Esophagus squamous epithelium (tissue), 5 donors: ENCODE measurements at regions not wholly inside any gene's neighbourhood (a gene's known extent, or its start where the extent isn't known, plus 50 kb on each side); places are given as distances from the start of the nearest gene placed in this dataset.
A peak's percentile ranks its signal among the peaks of the same experiment; 100 is the strongest.

Experiments
- DNase-seq: peaks from one replicate; lab custom pipeline; 2025; lab: John Stamatoyannopoulos, UW
- H3K27ac ChIP-seq, 4 donors: fragments of 200-600 bp; sonication (generic); one replicate each; pipeline ENCODE4 v1.5.1; 2016 to 2019; ENCODE audit warnings: mild to moderate bottlenecking in 1 of 4
- H3K27me3 ChIP-seq, 4 donors: fragments of 200-600 bp; sonication (generic); 1 replicate in 3 of 4; 2 replicates in 1 of 4; pipeline versions ENCODE4 v1.5.1 to v1.6.0; 2017 to 2021; ENCODE audit warnings: antibody characterized with exemption in 1 of 4
- H3K36me3 ChIP-seq, 3 donors: fragments of 200-600 bp; sonication (generic); one replicate each; pipeline ENCODE4 v1.5.1; 2016 to 2019
- H3K4me1 ChIP-seq, 3 donors: fragments of 200-600 bp; sonication (generic); one replicate each; pipeline ENCODE4 v1.5.1; 2017 to 2019
- H3K4me3 ChIP-seq, 4 donors: fragments of 200-600 bp; sonication (generic); 1 replicate in 3 of 4; 2 replicates in 1 of 4; pipeline ENCODE4 v1.5.1; 2016 to 2019; ENCODE audit warnings: mild to moderate bottlenecking in 2 of 4, moderate library complexity in 1 of 4
- H3K9me3 ChIP-seq, 3 donors: fragments of 200-600 bp; sonication (generic); one replicate each; pipeline ENCODE4 v1.5.1; 2016 to 2019
- POLR2A ChIP-seq, 4 donors: fragments of 450-650 bp; IDR thresholded peaks; one replicate each; pipeline ENCODE4 v1.6.1; 2017; ENCODE audit warnings: antibody characterized with exemption in 4 of 4, mild to moderate bottlenecking in 4 of 4, moderate library complexity in 3 of 4
- WGBS, 2 donors: methylation state at CpG; one replicate each; pipeline ENCODE4 v1.1.5; 2018; 5-methylcytosine and 5-hydroxymethylcytosine counted together
- intact Hi-C: fragments of 100-400 bp; cut with DNase I; formaldehyde crosslinking; loops from one replicate; pipeline ENCODE4 v1.15.0; 2022
- TF ChIP-seq, protein P1 (sequence below), 6 experiments: fragments of 450-650 bp in 4 of 6; fragments of 200-600 bp in 2 of 6; sonication (generic) in 2 of 6; IDR thresholded peaks; one replicate each; pipeline ENCODE4 v1.5.1; 2016 to 2019; ENCODE audit warnings: antibody characterized with exemption in 6 of 6, mild to moderate bottlenecking in 4 of 6, moderate library complexity in 4 of 6
- donor health status: DM: yes; HTN: yes; CAD: no.

DNA sequence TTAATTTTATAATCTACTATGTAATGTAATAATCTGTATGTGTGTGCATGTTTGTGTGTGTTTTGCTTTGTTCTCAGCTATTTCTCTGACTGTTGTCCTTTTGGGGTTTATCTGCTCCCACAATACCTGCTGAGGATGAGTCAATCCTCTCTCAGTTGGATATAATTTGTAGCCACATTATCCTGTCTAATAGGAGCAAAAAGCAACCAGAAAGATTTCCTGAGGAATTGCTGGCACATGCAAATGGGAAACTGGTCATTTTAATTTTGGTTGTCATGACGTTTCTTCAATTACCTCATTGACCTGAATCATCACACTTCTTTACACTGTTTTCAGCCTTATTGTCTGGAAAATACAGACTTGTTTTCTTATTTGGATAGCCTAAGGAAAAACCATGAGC lies 488.4 kb downstream of the KLF5 start:
- H3K27ac ChIP-seq, result peak overlapping the region in 1 of 4 donors; percentile 40
- intact Hi-C loops, result no loop called here
- DNase-seq, result no peak

DNA sequence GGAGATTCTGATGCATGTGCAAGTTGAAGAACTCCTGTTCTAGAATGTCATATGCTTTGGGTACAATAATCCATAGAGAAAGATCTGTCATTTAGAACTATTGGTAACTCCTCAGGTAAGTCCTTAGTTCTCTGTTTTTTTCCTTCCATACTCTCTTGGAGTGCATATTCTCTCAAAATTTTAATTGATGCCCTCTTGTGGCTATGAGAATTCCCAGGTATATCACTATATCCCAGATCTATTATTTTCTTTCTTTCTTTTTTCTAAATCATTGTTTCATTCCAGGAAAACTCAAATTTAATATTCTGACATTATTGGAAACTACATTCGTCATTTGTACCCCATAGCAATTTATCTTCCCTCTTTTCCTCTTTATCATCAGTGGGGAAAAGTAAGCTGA lies 485.4 kb downstream of the KLF5 start:
- Histone ChIP-seq H3K4me1 (peaks cover 0 to 48% (median 4%) of the 10 kb centered on the region in 3 donors), H3K27me3 (no peaks in the 10 kb centered on the region), H3K9me3 (no peaks in the 10 kb centered on the region), H3K36me3 (no peaks in the 10 kb centered on the region), H3K4me3 (no peak overlapping the region), H3K27ac (no peak overlapping the region)
- 88 to 89% methylated on average over 1 of the region's 1 CpG for WGBS, 2 donors
- intact Hi-C loops, result no loop called here
- no peak for DNase-seq
- no peak for TF ChIP-seq POLR2A (IDR thresholded peaks at IDR 0.05)
- TF ChIP-seq, protein P1, sequence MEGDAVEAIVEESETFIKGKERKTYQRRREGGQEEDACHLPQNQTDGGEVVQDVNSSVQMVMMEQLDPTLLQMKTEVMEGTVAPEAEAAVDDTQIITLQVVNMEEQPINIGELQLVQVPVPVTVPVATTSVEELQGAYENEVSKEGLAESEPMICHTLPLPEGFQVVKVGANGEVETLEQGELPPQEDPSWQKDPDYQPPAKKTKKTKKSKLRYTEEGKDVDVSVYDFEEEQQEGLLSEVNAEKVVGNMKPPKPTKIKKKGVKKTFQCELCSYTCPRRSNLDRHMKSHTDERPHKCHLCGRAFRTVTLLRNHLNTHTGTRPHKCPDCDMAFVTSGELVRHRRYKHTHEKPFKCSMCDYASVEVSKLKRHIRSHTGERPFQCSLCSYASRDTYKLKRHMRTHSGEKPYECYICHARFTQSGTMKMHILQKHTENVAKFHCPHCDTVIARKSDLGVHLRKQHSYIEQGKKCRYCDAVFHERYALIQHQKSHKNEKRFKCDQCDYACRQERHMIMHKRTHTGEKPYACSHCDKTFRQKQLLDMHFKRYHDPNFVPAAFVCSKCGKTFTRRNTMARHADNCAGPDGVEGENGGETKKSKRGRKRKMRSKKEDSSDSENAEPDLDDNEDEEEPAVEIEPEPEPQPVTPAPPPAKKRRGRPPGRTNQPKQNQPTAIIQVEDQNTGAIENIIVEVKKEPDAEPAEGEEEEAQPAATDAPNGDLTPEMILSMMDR (IDR thresholded peaks at IDR 0.05), result peak in 2 of 6 experiments; percentile 16 to 24

More for the DNA sequence above, 488.4 kb downstream of the KLF5 start:
- Histone ChIP-seq H3K9me3 (no peaks in the 10 kb centered on the region), H3K27me3 (no peaks in the 10 kb centered on the region), H3K4me3 (no peak overlapping the region), H3K36me3 (no peaks in the 10 kb centered on the region), H3K4me1 (peaks cover 0 to 43% (median under 1%) of the 10 kb centered on the region in 3 donors)
- no peak for TF ChIP-seq POLR2A (IDR thresholded peaks at IDR 0.05)
- TF ChIP-seq, protein P1 (IDR thresholded peaks at IDR 0.05), result no peak
- 21 to 47% methylated on average over 1 of the region's 1 CpG for WGBS, 2 donors

DNA sequence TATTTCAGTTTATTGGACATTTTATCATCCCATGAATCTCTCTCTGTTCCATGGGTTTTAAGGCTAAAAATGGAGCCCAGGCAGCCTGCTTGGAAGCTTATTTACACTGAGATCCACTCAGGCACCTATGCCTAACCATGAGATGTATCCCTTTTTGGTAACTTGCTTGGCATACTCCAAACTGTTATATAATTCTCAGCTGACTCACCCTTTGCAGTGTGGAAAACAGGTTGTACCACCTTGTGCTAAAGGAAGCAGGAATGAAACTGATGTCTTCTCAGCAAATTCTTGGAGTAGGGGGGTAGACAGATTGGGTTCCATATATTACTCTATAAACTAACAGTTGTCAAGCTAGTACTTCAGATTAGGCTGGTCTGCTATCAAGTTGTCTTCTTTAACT lies 483.6 kb downstream of the KLF5 start:
- peak overlapping the region in 3 of 4 donors; percentile 48 to 81 (median 70) for H3K27ac ChIP-seq

DNA sequence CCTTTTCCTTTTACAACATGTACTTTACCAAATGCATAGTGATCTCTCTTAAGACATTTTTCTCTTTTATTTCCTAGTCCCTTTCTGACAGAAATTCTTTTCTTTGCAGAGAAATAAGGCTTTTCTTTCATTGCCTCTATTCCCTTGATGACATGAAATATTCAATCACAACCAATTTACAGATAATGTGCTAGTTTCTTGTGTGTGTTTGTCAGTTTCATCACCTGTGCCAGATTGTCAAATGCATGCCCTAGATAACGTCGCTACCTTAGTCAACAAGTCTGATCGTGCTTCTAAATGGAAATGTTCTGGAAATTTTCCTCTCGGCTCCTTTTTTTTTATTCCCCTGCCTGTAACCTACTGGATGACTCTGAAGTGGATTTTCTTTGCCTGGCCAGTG lies 478.1 kb downstream of the KLF5 start:
- H3K4me3 ChIP-seq, result no peak overlapping the region
- 37 to 47% methylated on average over 4 of the region's 4 CpGs for WGBS, 2 donors
- H3K4me1 ChIP-seq, result peaks cover 0 to 47% (median 4%) of the 10 kb centered on the region in 3 donors

More for the DNA sequence above, 483.6 kb downstream of the KLF5 start:
- Histone ChIP-seq H3K27me3 (no peaks in the 10 kb centered on the region), H3K36me3 (no peaks in the 10 kb centered on the region), H3K9me3 (no peaks in the 10 kb centered on the region), H3K4me1 (peaks cover 0 to 52% (median 8%) of the 10 kb centered on the region in 3 donors), H3K4me3 (no peak overlapping the region)
- no peak for TF ChIP-seq POLR2A (IDR thresholded peaks at IDR 0.05)
- TF ChIP-seq, protein P1 (IDR thresholded peaks at IDR 0.05), result no peak
- intact Hi-C loops, result no loop called here
- no peak for DNase-seq

DNA sequence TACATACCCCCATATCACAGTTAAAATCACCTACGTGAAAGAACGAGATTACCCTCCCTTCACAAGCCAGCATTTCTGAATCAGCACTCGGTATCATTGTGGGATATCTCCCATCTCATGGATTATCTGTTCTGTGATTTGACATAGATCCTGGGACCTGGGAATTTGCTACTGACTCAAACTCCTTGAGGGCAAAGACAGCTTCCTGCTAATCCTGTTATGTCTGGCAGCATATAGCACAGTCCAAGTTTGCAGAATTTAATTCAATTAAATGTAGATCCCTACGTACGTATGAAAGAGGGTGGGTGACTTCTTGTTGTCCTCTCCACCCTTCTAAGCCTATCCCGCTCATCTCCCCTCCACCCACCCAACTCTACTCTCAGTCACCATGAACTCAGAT lies 476.5 kb downstream of the KLF5 start:
- no peak overlapping the region for H3K4me3 ChIP-seq
- no peak for DNase-seq
- peaks cover 0 to 41% (median 4%) of the 10 kb centered on the region in 3 donors for H3K4me1 ChIP-seq
- no peaks in the 10 kb centered on the region for H3K36me3 ChIP-seq
- 37 to 52% methylated on average over 6 of the region's 6 CpGs for WGBS, 2 donors
- H3K27ac ChIP-seq, result peak overlapping the region in 3 of 4 donors; percentile 64 to 78 (median 74)
- no peaks in the 10 kb centered on the region for H3K27me3 ChIP-seq
- TF ChIP-seq, protein P1 (IDR thresholded peaks at IDR 0.05), result no peak
- TF ChIP-seq POLR2A (IDR thresholded peaks at IDR 0.05), result no peak
- intact Hi-C loops, result no loop called here
- no peaks in the 10 kb centered on the region for H3K9me3 ChIP-seq

More for the DNA sequence above, 478.1 kb downstream of the KLF5 start:
- no peaks in the 10 kb centered on the region for H3K9me3 ChIP-seq
- intact Hi-C loops, result no loop called here
- H3K27me3 ChIP-seq, result no peaks in the 10 kb centered on the region
- no peaks in the 10 kb centered on the region for H3K36me3 ChIP-seq
- no peak for TF ChIP-seq POLR2A (IDR thresholded peaks at IDR 0.05)
- TF ChIP-seq, protein P1 (IDR thresholded peaks at IDR 0.05), result no peak
- no peak for DNase-seq
- peak overlapping the region in 3 of 4 donors; percentile 64 to 78 (median 74) for H3K27ac ChIP-seq
